CD4-positive, alpha-beta T cell treated with Interleukin-15 for 4 hours (primary cell): ENCODE measurements at regions not wholly inside any gene's neighbourhood (a gene's known extent, or its start where the extent isn't known, plus 50 kb on each side); places are given as distances from the start of the nearest gene placed in this dataset.

Experiments used
- DNase-seq: peaks from one replicate; pipeline ENCODE4 v3.0.0-alpha.2; 2020; ENCODE audit warnings: low spot score

- no peak for DNase-seq
These were observed 731.5 kb upstream of the FZD8 start for GRCh38 chr10:36373424-36374096.

- DNase-seq, result no peak
These were observed 725.3 kb upstream of the FZD8 start for GRCh38 chr10:36367362-36367761.

- DNase-seq, result no peak
These were observed 724.7 kb upstream of the FZD8 start for GRCh38 chr10:36366843-36367242.

GRCh38 chr10:36366065-36366464 is 724.0 kb upstream of the FZD8 start:
- no peak for DNase-seq

GRCh38 chr10:36362257-36362656 is 720.2 kb upstream of the FZD8 start:
- no peak for DNase-seq

GRCh38 chr10:36358736-36359135 is 716.6 kb upstream of the FZD8 start:
- DNase-seq, result no peak

- DNase-seq, result no peak
These were observed 712.5 kb upstream of the FZD8 start for GRCh38 chr10:36354633-36355032.

- no peak for DNase-seq
These were observed 709.1 kb upstream of the FZD8 start for GRCh38 chr10:36351159-36351558.

- no peak for DNase-seq
These were observed 707.5 kb upstream of the FZD8 start for GRCh38 chr10:36349445-36350078.

- no peak for DNase-seq
These were observed 703.7 kb upstream of the FZD8 start for GRCh38 chr10:36345807-36346206.

- DNase-seq, result no peak
These were observed 703.1 kb upstream of the FZD8 start for GRCh38 chr10:36345175-36345533.

GRCh38 chr10:36344240-36345174 is 702.4 kb upstream of the FZD8 start:
- DNase-seq, result no peak

- DNase-seq, result no peak
These were observed 700.7 kb upstream of the FZD8 start for GRCh38 chr10:36342781-36343180.

- DNase-seq, result no peak
These were observed 699.4 kb upstream of the FZD8 start for GRCh38 chr10:36341471-36341870.

GRCh38 chr10:36336315-36336714 is 694.2 kb upstream of the FZD8 start:
- DNase-seq, result no peak

GRCh38 chr10:36333446-36333845 is 691.4 kb upstream of the FZD8 start:
- no peak for DNase-seq

- DNase-seq, result no peak
These were observed 690.8 kb upstream of the FZD8 start for GRCh38 chr10:36332926-36333325.

GRCh38 chr10:36331121-36331520 is 689.0 kb upstream of the FZD8 start:
- no peak for DNase-seq

GRCh38 chr10:36325815-36326214 is 683.7 kb upstream of the FZD8 start:
- DNase-seq, result no peak

- DNase-seq, result no peak
These were observed 682.7 kb upstream of the FZD8 start for GRCh38 chr10:36324831-36325230.

- DNase-seq, result no peak
These were observed 671.0 kb upstream of the FZD8 start for GRCh38 chr10:36313142-36313541.

GRCh38 chr10:36303896-36304295 is 661.8 kb upstream of the FZD8 start:
- no peak for DNase-seq

GRCh38 chr10:36302086-36302485 is 660.0 kb upstream of the FZD8 start:
- no peak for DNase-seq
